SK-N-SH (cell line): ENCODE measurements at regions not wholly inside any gene's neighbourhood (a gene's known extent, or its start where the extent isn't known, plus 50 kb on each side); places are given as distances from the start of the nearest gene placed in this dataset.

Experiments used
- CTCF ChIA-PET: fragments of 300-600, 350-600 bp; formaldehyde crosslinking; extraction: SDS; loops from one replicate; lab custom pipeline; 2021; lab: Yijun Ruan, JAX
- POLR2A ChIA-PET: fragments of 350-600 bp; sonication (Branson Sonifier 250); formaldehyde crosslinking; extraction: SDS; loops from one replicate; lab custom pipeline; 2020; ENCODE audit warnings: antibody characterized with exemption, inconsistent platforms; lab: Yijun Ruan, JAX
- DNase-seq: peaks from one replicate; pipeline ENCODE4 v3.0.0; 2012
- H2AFZ ChIP-seq: fragments of 200-600 bp; sonication (generic); 2 replicates; pipeline ENCODE4 v1.8.1; 2016; ENCODE audit warnings: antibody characterized with exemption, mild to moderate bottlenecking, low read depth
- H3F3A ChIP-seq: fragments of 200-600 bp; sonication (generic); replicated peaks from 2 replicates; pipeline ENCODE3; 2016; ENCODE audit warnings: antibody characterized with exemption, mild to moderate bottlenecking; ENCODE audit not compliant: insufficient read depth
- H3K27ac ChIP-seq, 2 experiments: fragments of 200-500 bp in 1 of 2; fragments of 200-600 bp in 1 of 2; sonication (Bioruptor generic) in 1 of 2; sonication (generic), shearing (Covaris generic) in 1 of 2; 2 replicates each; pipeline versions ENCODE4 v1.5.1 to v1.6.1; 2014 to 2016; ENCODE audit warnings: low read depth in 2 of 2, inconsistent platforms in 1 of 2, low read length in 1 of 2, mild to moderate bottlenecking in 1 of 2, mixed read lengths in 1 of 2
- H3K27me3 ChIP-seq: fragments of 200-600 bp; sonication (generic), shearing (Covaris generic); 2 replicates; pipeline ENCODE4 v1.6.1; 2016; ENCODE audit warnings: mixed run types; ENCODE audit not compliant: insufficient read depth
- H3K36me3 ChIP-seq, 2 experiments: fragments of 200-500 bp in 1 of 2; fragments of 200-600 bp in 1 of 2; sonication (Bioruptor generic) in 1 of 2; sonication (generic) in 1 of 2; replicated peaks in 1 of 2; 2 replicates each; pipeline versions ENCODE3 to v1.5.1; 2014 to 2016; ENCODE audit warnings: low read length in 1 of 2, mild to moderate bottlenecking in 1 of 2; ENCODE audit not compliant: insufficient read depth in 2 of 2, control insufficient read depth in 1 of 2
- H3K4me1 ChIP-seq, 2 experiments: fragments of 200-500 bp in 1 of 2; fragments of 200-600 bp in 1 of 2; sonication (Bioruptor generic) in 1 of 2; sonication (generic), shearing (Covaris generic) in 1 of 2; 2 replicates each; pipeline versions ENCODE4 v1.5.1 to v1.6.1; 2014 to 2016; ENCODE audit warnings: low read depth in 1 of 2, low read length in 1 of 2, mixed run types in 1 of 2; ENCODE audit not compliant: insufficient read depth in 2 of 2, control insufficient read depth in 1 of 2
- H3K4me2 ChIP-seq: fragments of 200-600 bp; sonication (generic), shearing (Covaris generic); 2 replicates; pipeline ENCODE4 v1.6.1; 2017; ENCODE audit warnings: mixed run types
- H3K4me3 ChIP-seq, 2 experiments: fragments of 200-500 bp in 1 of 2; fragments of 200-600 bp in 1 of 2; sonication (Bioruptor generic) in 1 of 2; sonication (generic), shearing (Covaris generic) in 1 of 2; 2 replicates each; pipeline versions ENCODE4 v1.5.1 to v1.8.1; 2014 to 2016; ENCODE audit warnings: low read depth in 2 of 2, inconsistent platforms in 1 of 2, low read length in 1 of 2, mild to moderate bottlenecking in 1 of 2, mixed read lengths in 1 of 2, moderate library complexity in 1 of 2
- H3K79me2 ChIP-seq: fragments of 200-600 bp; sonication (generic); 2 replicates; pipeline ENCODE4 v1.8.1; 2017; ENCODE audit warnings: mild to moderate bottlenecking; ENCODE audit not compliant: insufficient read depth
- H3K9ac ChIP-seq: fragments of 200-600 bp; sonication (generic); 2 replicates; pipeline ENCODE4 v1.6.1; 2017; ENCODE audit warnings: mixed run types
- H3K9me2 ChIP-seq: fragments of 200-600 bp; sonication (generic); 2 replicates; pipeline ENCODE4 v1.6.1; 2017; ENCODE audit warnings: mixed run types
- H3K9me3 ChIP-seq: fragments of 200-600 bp; sonication (generic); 2 replicates; pipeline ENCODE4 v1.6.1; 2017; ENCODE audit warnings: mixed run types, mild to moderate bottlenecking, moderate library complexity
- H4K20me1 ChIP-seq: fragments of 200-600 bp; sonication (generic); 2 replicates; pipeline ENCODE4 v1.6.1; 2017; ENCODE audit warnings: mild to moderate bottlenecking, mixed run types; ENCODE audit not compliant: insufficient read depth
- ELF1 ChIP-seq: IDR thresholded peaks from 2 replicates; pipeline ENCODE4 v1.4.0; 2012
- EP300 ChIP-seq, 2 experiments: IDR thresholded peaks; 2 replicates each; pipeline versions ENCODE4 v1.4.0 to v1.6.1; 2012; ENCODE audit warnings: borderline replicate concordance in 1 of 2, low read depth in 1 of 2, low read length in 1 of 2
- EZH2phosphoT487 ChIP-seq: fragments of 200-600 bp; sonication (generic); IDR thresholded peaks from 2 replicates; pipeline ENCODE4 v1.6.1; 2017; ENCODE audit warnings: low read depth, mixed run types, mild to moderate bottlenecking, antibody characterized with exemption, moderate library complexity, borderline replicate concordance
- FOXM1 ChIP-seq: IDR thresholded peaks from 2 replicates; pipeline ENCODE4 v1.4.0; 2012; ENCODE audit warnings: low read depth, mild to moderate bottlenecking
- GABPA ChIP-seq: IDR thresholded peaks from 2 replicates; pipeline ENCODE4 v1.4.0; 2012; ENCODE audit warnings: low read depth, mild to moderate bottlenecking
- GATA2 ChIP-seq: sonication (generic); formaldehyde crosslinking; IDR thresholded peaks from 2 replicates; pipeline ENCODE4 v1.5.0; 2020; ENCODE audit warnings: mild to moderate bottlenecking, missing genetic modification reagents
- MEF2A ChIP-seq: IDR thresholded peaks from 2 replicates; pipeline ENCODE4 v1.4.0; 2012; ENCODE audit warnings: low read depth, borderline replicate concordance
- MXI1 ChIP-seq: IDR thresholded peaks from 2 replicates; pipeline ENCODE4 v1.6.1; 2012; ENCODE audit warnings: mild to moderate bottlenecking, low read depth, low read length, improper control_type of control experiment
- NRF1 ChIP-seq: IDR thresholded peaks from 2 replicates; pipeline ENCODE4 v1.6.1; 2012; ENCODE audit warnings: low read depth, mild to moderate bottlenecking, low read length
- POLR2AphosphoS5 ChIP-seq: IDR thresholded peaks from 2 replicates; pipeline ENCODE4 v1.6.1; 2012; ENCODE audit warnings: low read depth, low read length
- RXRA ChIP-seq: IDR thresholded peaks from 2 replicates; pipeline ENCODE4 v1.4.0; 2012; ENCODE audit warnings: low read depth, mild to moderate bottlenecking, borderline replicate concordance
- TAF1 ChIP-seq: IDR thresholded peaks from 2 replicates; pipeline ENCODE4 v1.6.1; 2012; ENCODE audit warnings: low read depth, mild to moderate bottlenecking, low read length, moderate library complexity, borderline replicate concordance
- YY1 ChIP-seq: IDR thresholded peaks from 2 replicates; pipeline ENCODE4 v1.4.0; 2012; ENCODE audit warnings: low read depth, mild to moderate bottlenecking
- WGBS: methylation state at CpG from one replicate; pipeline ENCODE4 v1.1.6; 2017; ENCODE audit warnings: low lambda C conversion rate; 5-methylcytosine and 5-hydroxymethylcytosine counted together
- TF ChIP-seq, protein P1 (sequence below): IDR thresholded peaks from 2 replicates; pipeline ENCODE4 v1.4.0; 2012; ENCODE audit warnings: low read depth
- TF ChIP-seq, protein P2 (sequence below): fragments of 150-350 bp; IDR thresholded peaks from 2 replicates; pipeline ENCODE4 v1.6.1; 2016; ENCODE audit warnings: mild to moderate bottlenecking, low read depth, low read length
- TF ChIP-seq, protein P3 (sequence below): IDR thresholded peaks from 2 replicates; pipeline ENCODE4 v1.4.0; 2012; ENCODE audit warnings: low read depth, borderline replicate concordance
- TF ChIP-seq, protein P4 (sequence below): fragments of 150-350 bp; IDR thresholded peaks from 2 replicates; pipeline ENCODE4 v1.6.1; 2017; ENCODE audit warnings: antibody characterized with exemption, low read length, low read depth, borderline replicate concordance
- TF ChIP-seq, protein P5 (sequence below): fragments of 200-600 bp; sonication (generic); IDR thresholded peaks from 2 replicates; pipeline ENCODE4 v1.6.1; 2017; ENCODE audit warnings: antibody characterized with exemption, mild to moderate bottlenecking, moderate library complexity

DNA sequence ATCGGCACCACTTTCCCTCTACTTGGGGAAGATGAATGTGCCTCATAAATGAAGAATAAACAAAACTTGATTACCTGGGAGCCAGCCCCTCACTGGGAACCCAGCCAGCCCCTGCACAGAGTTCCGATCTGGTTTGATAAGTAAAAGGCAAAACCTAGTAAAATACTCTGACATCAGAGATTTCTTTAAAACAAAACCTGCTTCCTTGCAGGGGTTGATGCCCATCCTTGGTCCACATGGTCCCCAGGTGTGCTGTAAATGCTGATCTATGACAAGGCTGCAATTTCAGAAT, 218.8 kb upstream of the APCDD1 start:
- Histone ChIP-seq H3K4me1 (peaks cover 6 to 10% of the 10 kb centered on the region in 2 experiments; a peak in 2 of 4 replicates), H3K79me2 (no peaks in the 10 kb centered on the region), H3K27me3 (no peaks in the 10 kb centered on the region), H4K20me1 (no peaks in the 10 kb centered on the region), H2AFZ (no peak overlapping the region), H3K36me3 (no peaks in the 10 kb centered on the region)
- 17% methylated on average over 2 of the region's 2 CpGs for WGBS
- no peak for DNase-seq
- CTCF ChIA-PET, result no interaction called here
- TF ChIP-seq GATA2 (CRISPR knock-in tag), result no peak
- TF ChIP-seq, protein P1, sequence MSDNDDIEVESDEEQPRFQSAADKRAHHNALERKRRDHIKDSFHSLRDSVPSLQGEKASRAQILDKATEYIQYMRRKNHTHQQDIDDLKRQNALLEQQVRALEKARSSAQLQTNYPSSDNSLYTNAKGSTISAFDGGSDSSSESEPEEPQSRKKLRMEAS, result no peak
- no peak for TF ChIP-seq MEF2A
- no peak for TF ChIP-seq MXI1
- no peak for TF ChIP-seq YY1
- TF ChIP-seq, all 33 proteins: peak for 0
- Histone ChIP-seq H3F3A (peaks cover 4% of the 10 kb centered on the region), H3K9me2 (no peaks in the 10 kb centered on the region), H3K4me3 (no peak overlapping the region), H3K27ac (peak overlapping the region in 1 of 2 experiments; percentile 40; a peak in 1 of 4 replicates), H3K9ac (no peak overlapping the region), H3K4me2 (no peak overlapping the region), H3K9me3 (no peaks in the 10 kb centered on the region)
- POLR2A ChIA-PET, result no interaction called here

DNA sequence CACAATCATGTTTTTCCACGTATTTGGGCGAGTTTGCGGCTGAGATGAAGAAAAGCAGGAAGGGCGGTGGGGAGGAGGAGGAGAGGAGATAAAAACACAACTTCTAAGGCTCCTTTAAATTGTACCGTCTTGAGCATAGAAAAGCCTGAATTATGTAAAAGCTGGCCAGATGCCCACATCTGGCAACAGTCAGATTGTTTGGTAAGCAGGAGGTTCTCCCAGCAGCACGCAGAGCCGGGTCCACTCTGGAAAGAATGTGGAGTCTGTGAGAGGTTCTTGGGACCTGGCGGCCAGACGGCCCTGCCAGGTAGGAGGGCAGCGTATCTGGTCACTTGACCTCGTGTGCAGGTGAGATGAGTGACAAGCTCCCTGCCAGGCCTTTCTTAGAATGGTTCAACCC, 215.3 kb upstream of the APCDD1 start:
- no peak for DNase-seq
- CTCF ChIA-PET, result no interaction called here

More for the DNA sequence above, 215.3 kb upstream of the APCDD1 start:
- 49% methylated on average over 9 of the region's 11 CpGs for WGBS
- no peaks in the 10 kb centered on the region for H3K9me2 ChIP-seq
- TF ChIP-seq, protein P2, sequence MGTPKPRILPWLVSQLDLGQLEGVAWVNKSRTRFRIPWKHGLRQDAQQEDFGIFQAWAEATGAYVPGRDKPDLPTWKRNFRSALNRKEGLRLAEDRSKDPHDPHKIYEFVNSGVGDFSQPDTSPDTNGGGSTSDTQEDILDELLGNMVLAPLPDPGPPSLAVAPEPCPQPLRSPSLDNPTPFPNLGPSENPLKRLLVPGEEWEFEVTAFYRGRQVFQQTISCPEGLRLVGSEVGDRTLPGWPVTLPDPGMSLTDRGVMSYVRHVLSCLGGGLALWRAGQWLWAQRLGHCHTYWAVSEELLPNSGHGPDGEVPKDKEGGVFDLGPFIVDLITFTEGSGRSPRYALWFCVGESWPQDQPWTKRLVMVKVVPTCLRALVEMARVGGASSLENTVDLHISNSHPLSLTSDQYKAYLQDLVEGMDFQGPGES, result no peak
- TF ChIP-seq, protein P1, result no peak
- TF ChIP-seq POLR2AphosphoS5 (no peak), GABPA (no peak), EP300 (IDR thresholded peaks at IDR 0.05; ENCODE audit: borderline replicate concordance in 1 of 2, low read depth in 1 of 2, low read length in 1 of 2) (no peak), TAF1 (no peak), FOXM1 (no peak), EZH2phosphoT487 (no peak), ELF1 (no peak), NRF1 (no peak), RXRA (no peak)
- TF ChIP-seq, protein P3, sequence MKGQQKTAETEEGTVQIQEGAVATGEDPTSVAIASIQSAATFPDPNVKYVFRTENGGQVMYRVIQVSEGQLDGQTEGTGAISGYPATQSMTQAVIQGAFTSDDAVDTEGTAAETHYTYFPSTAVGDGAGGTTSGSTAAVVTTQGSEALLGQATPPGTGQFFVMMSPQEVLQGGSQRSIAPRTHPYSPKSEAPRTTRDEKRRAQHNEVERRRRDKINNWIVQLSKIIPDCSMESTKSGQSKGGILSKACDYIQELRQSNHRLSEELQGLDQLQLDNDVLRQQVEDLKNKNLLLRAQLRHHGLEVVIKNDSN, result no peak
- TF ChIP-seq, protein P4, sequence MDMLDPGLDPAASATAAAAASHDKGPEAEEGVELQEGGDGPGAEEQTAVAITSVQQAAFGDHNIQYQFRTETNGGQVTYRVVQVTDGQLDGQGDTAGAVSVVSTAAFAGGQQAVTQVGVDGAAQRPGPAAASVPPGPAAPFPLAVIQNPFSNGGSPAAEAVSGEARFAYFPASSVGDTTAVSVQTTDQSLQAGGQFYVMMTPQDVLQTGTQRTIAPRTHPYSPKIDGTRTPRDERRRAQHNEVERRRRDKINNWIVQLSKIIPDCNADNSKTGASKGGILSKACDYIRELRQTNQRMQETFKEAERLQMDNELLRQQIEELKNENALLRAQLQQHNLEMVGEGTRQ, result no peak
- TF ChIP-seq, protein P5, sequence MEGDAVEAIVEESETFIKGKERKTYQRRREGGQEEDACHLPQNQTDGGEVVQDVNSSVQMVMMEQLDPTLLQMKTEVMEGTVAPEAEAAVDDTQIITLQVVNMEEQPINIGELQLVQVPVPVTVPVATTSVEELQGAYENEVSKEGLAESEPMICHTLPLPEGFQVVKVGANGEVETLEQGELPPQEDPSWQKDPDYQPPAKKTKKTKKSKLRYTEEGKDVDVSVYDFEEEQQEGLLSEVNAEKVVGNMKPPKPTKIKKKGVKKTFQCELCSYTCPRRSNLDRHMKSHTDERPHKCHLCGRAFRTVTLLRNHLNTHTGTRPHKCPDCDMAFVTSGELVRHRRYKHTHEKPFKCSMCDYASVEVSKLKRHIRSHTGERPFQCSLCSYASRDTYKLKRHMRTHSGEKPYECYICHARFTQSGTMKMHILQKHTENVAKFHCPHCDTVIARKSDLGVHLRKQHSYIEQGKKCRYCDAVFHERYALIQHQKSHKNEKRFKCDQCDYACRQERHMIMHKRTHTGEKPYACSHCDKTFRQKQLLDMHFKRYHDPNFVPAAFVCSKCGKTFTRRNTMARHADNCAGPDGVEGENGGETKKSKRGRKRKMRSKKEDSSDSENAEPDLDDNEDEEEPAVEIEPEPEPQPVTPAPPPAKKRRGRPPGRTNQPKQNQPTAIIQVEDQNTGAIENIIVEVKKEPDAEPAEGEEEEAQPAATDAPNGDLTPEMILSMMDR, result no peak
- H3K36me3 ChIP-seq, result no peaks in the 10 kb centered on the region
- no peak overlapping the region for H3K4me3 ChIP-seq
- H4K20me1 ChIP-seq, result no peaks in the 10 kb centered on the region
- H3K9ac ChIP-seq, result no peak overlapping the region
- no peaks in the 10 kb centered on the region for H3K79me2 ChIP-seq
- H3K27ac ChIP-seq, result no peak overlapping the region
- H3K27me3 ChIP-seq, result no peaks in the 10 kb centered on the region
- no peaks in the 10 kb centered on the region for H3F3A ChIP-seq
- H2AFZ ChIP-seq, result no peak overlapping the region
- POLR2A ChIA-PET, result no interaction called here
- no peak overlapping the region for H3K4me2 ChIP-seq
- H3K9me3 ChIP-seq, result no peaks in the 10 kb centered on the region
- H3K4me1 ChIP-seq, result peaks cover 6 to 10% of the 10 kb centered on the region in 2 experiments; a peak in 2 of 4 replicates
